ENCODE measurements at regions not wholly inside any gene's neighbourhood (a gene's known extent, or its start where the extent isn't known, plus 50 kb on each side); places are given as distances from the start of the nearest gene placed in this dataset.

- no peak for TF ChIP-seq CTCF (IDR thresholded peaks at IDR 0.05)
- no peak for TF ChIP-seq EP300 (IDR thresholded peaks at IDR 0.05)
- no peak for TF ChIP-seq POLR2A (IDR thresholded peaks at IDR 0.05)
Measured at GRCh38 chr5:101860563-101860962, 435.5 kb downstream of the SLCO4C1 start.
